Activated CD8-positive, alpha-beta T cell treated with anti-CD3 and anti-CD28 coated beads, Interleukin-2, amount 10 ng/mL, durations not matched to agents 7 days and 5 days (primary cell): ENCODE measurements at regions not wholly inside any gene's neighbourhood (a gene's known extent, or its start where the extent isn't known, plus 50 kb on each side); places are given as distances from the start of the nearest gene placed in this dataset.

Experiments used
- ATAC-seq: fragments of 150-1000 bp; cut with Tn5 transposase; one replicate; pipeline ENCODE4 v1.10.0; 2021; ENCODE audit warnings: moderate library complexity
- CTCF ChIA-PET: fragments of 350-600 bp; sonication (Branson Sonifier 250); formaldehyde crosslinking; loops from one replicate; lab custom pipeline; 2021; ENCODE audit warnings: antibody characterized with exemption; lab: Charles Lee
- POLR2A ChIA-PET: fragments of 350-600 bp; sonication (Branson Sonifier 250); formaldehyde crosslinking; loops from one replicate; lab custom pipeline; 2021; ENCODE audit warnings: antibody characterized with exemption; lab: Charles Lee
- DNase-seq: peaks from one replicate; pipeline ENCODE4 v3.0.0-alpha.2; 2020
- H3K27ac Mint-ChIP-seq: one replicate; pipeline ENCODE4 v1.8.0; 2021; ENCODE audit warnings: mild to moderate bottlenecking, mixed read lengths
- H3K27me3 Mint-ChIP-seq: one replicate; pipeline ENCODE4 v1.8.0; 2021; ENCODE audit warnings: low read depth, mixed read lengths
- H3K36me3 Mint-ChIP-seq: one replicate; pipeline ENCODE4 v1.8.0; 2021; ENCODE audit warnings: low read depth, mixed read lengths
- H3K4me1 Mint-ChIP-seq: one replicate; pipeline ENCODE4 v1.8.0; 2021; ENCODE audit warnings: low read depth, mixed read lengths
- H3K4me3 Mint-ChIP-seq: one replicate; pipeline ENCODE4 v1.8.0; 2021; ENCODE audit warnings: mild to moderate bottlenecking, mixed read lengths
- H3K9me3 Mint-ChIP-seq: one replicate; pipeline ENCODE4 v1.8.0; 2022; ENCODE audit warnings: mixed read lengths; ENCODE audit not compliant: insufficient read depth

GRCh38 chr14:22147716-22148115 lies 441.3 kb downstream of the DAD1 start:
- peak overlapping the region; percentile 60 for H3K27ac Mint-ChIP-seq
- CTCF ChIA-PET: interaction anchor here (0.8 to 2.6 kb wide), 5 partner anchors 11 to 422 kb away, joined by 3 to 11 read pairs (median 3); no protein-coding TSS in a partner anchor
- H3K4me3 Mint-ChIP-seq: peak overlapping the region; percentile 70
- peak; percentile 36 for ATAC-seq
- no peaks in the 10 kb centered on the region for H3K27me3 Mint-ChIP-seq
- POLR2A ChIA-PET: interaction anchor here (1.3 kb wide), 1 partner anchor 409 kb away, joined by 9 read pairs; no protein-coding TSS in a partner anchor
- H3K4me1 Mint-ChIP-seq: peaks cover 13% of the 10 kb centered on the region
- H3K36me3 Mint-ChIP-seq: no peaks in the 10 kb centered on the region
- H3K9me3 Mint-ChIP-seq: no peaks in the 10 kb centered on the region
- peak; percentile 22 for DNase-seq

- no peaks in the 10 kb centered on the region for H3K36me3 Mint-ChIP-seq
- H3K27ac Mint-ChIP-seq: no peak overlapping the region
- H3K4me3 Mint-ChIP-seq: no peak overlapping the region
- H3K27me3 Mint-ChIP-seq: peaks cover 9% of the 10 kb centered on the region
- no peaks in the 10 kb centered on the region for H3K9me3 Mint-ChIP-seq
- DNase-seq (no peak), ATAC-seq (no peak)
- ChIA-PET POLR2A (no interaction called here), CTCF (interaction anchor here (1.5 kb wide), 1 partner anchor 12 kb away, joined by 4 read pairs; no protein-coding TSS in a partner anchor)
- H3K4me1 Mint-ChIP-seq: peaks cover 3% of the 10 kb centered on the region
These were observed 445.7 kb downstream of the DAD1 start for GRCh38 chr14:22143363-22143762.

- ChIA-PET POLR2A (no interaction called here), CTCF (no interaction called here)
- Mint-ChIP-seq H3K4me3 (no peak overlapping the region), H3K27me3 (peaks cover 9% of the 10 kb centered on the region), H3K4me1 (no peaks in the 10 kb centered on the region), H3K36me3 (no peaks in the 10 kb centered on the region), H3K9me3 (no peaks in the 10 kb centered on the region), H3K27ac (no peak overlapping the region)
- DNase-seq: no peak
- ATAC-seq: no peak
These were observed 448.4 kb downstream of the DAD1 start for GRCh38 chr14:22140633-22141032.

GRCh38 chr14:22131749-22132476 lies 457.1 kb downstream of the DAD1 start:
- no peaks in the 10 kb centered on the region for H3K27me3 Mint-ChIP-seq
- no peaks in the 10 kb centered on the region for H3K9me3 Mint-ChIP-seq
- POLR2A ChIA-PET: interaction anchor here (0.5 kb wide), 1 partner anchor 409 kb away, joined by 3 read pairs; no protein-coding TSS in a partner anchor
- no peak overlapping the region for H3K27ac Mint-ChIP-seq
- DNase-seq (peak; percentile 46), ATAC-seq (no peak)
- peaks cover 3% of the 10 kb centered on the region for H3K36me3 Mint-ChIP-seq
- CTCF ChIA-PET: interaction anchor here (0.8 to 2.3 kb wide), 16 partner anchors 9 to 455 kb away, joined by 3 to 21 read pairs (median 4); no protein-coding TSS in a partner anchor
- no peak overlapping the region for H3K4me3 Mint-ChIP-seq
- H3K4me1 Mint-ChIP-seq: peaks cover 7% of the 10 kb centered on the region

- H3K27ac Mint-ChIP-seq: peak overlapping the region; percentile 89
- no peaks in the 10 kb centered on the region for H3K9me3 Mint-ChIP-seq
- peaks cover 17% of the 10 kb centered on the region for H3K4me1 Mint-ChIP-seq
- ChIA-PET POLR2A (interaction anchor here (1.0 to 1.7 kb wide), 2 partner anchors 414 to 446 kb away, joined by 3 to 6 read pairs; no protein-coding TSS in a partner anchor), CTCF (interaction anchor here (2.1 to 4.2 kb wide), 6 partner anchors 8 to 446 kb away, joined by 6 to 25 read pairs (median 13); no protein-coding TSS in a partner anchor)
- H3K27me3 Mint-ChIP-seq: peaks cover 3% of the 10 kb centered on the region
- peaks cover 2% of the 10 kb centered on the region for H3K36me3 Mint-ChIP-seq
- peak; percentile 63 for ATAC-seq
- H3K4me3 Mint-ChIP-seq: peak overlapping the region; percentile 79
- no peak for DNase-seq
These were observed 450.5 kb upstream of the OR4E1 start for GRCh38 chr14:22124073-22124613.

- CTCF ChIA-PET: interaction anchor here (0.7 to 4.2 kb wide), 20 partner anchors 9 to 536 kb away, joined by 3 to 25 read pairs (median 4); no protein-coding TSS in a partner anchor
- peak overlapping the region; percentile 79 for H3K4me3 Mint-ChIP-seq
- peak overlapping the region; percentile 84 for H3K27ac Mint-ChIP-seq
- DNase-seq: no peak
- POLR2A ChIA-PET: interaction anchor here (0.6 to 1.7 kb wide), 7 partner anchors 10 to 447 kb away, joined by 3 to 6 read pairs (median 3); no protein-coding TSS in a partner anchor
- H3K9me3 Mint-ChIP-seq: no peaks in the 10 kb centered on the region
- H3K27me3 Mint-ChIP-seq: peaks cover 5% of the 10 kb centered on the region
- peak; percentile 43 for ATAC-seq
- peaks cover 2% of the 10 kb centered on the region for H3K36me3 Mint-ChIP-seq
- peaks cover 17% of the 10 kb centered on the region for H3K4me1 Mint-ChIP-seq
These were observed 449.4 kb upstream of the OR4E1 start for GRCh38 chr14:22122829-22123560.

GRCh38 chr14:22122227-22122818 lies 448.7 kb upstream of the OR4E1 start:
- peak overlapping the region; percentile 84 for H3K27ac Mint-ChIP-seq
- H3K27me3 Mint-ChIP-seq: peaks cover 5% of the 10 kb centered on the region
- DNase-seq (peak; percentile 45), ATAC-seq (peak; percentile 50)
- H3K4me3 Mint-ChIP-seq: peak overlapping the region; percentile 79
- peaks cover 2% of the 10 kb centered on the region for H3K36me3 Mint-ChIP-seq
- CTCF ChIA-PET: interaction anchor here (0.9 to 4.2 kb wide), 18 partner anchors 9 to 531 kb away, joined by 3 to 25 read pairs (median 5); no protein-coding TSS in a partner anchor
- H3K4me1 Mint-ChIP-seq: peaks cover 17% of the 10 kb centered on the region
- POLR2A ChIA-PET: interaction anchor here (0.6 to 1.7 kb wide), 7 partner anchors 9 to 448 kb away, joined by 3 to 6 read pairs (median 3); no protein-coding TSS in a partner anchor
- no peaks in the 10 kb centered on the region for H3K9me3 Mint-ChIP-seq

- peak overlapping the region; percentile 58 for H3K27ac Mint-ChIP-seq
These were observed 445.4 kb upstream of the OR4E1 start for GRCh38 chr14:22118899-22119477.

GRCh38 chr14:22113401-22113800 lies 439.8 kb upstream of the OR4E1 start:
- H3K27me3 Mint-ChIP-seq: no peaks in the 10 kb centered on the region

More at GRCh38 chr14:22118899-22119477, 445.4 kb upstream of the OR4E1 start:
- POLR2A ChIA-PET: interaction anchor here (1.1 kb wide), 1 partner anchor 437 kb away, joined by 3 read pairs; no protein-coding TSS in a partner anchor
- ATAC-seq (no peak), DNase-seq (no peak)
- Mint-ChIP-seq H3K27me3 (peaks cover 5% of the 10 kb centered on the region), H3K4me3 (peak overlapping the region; percentile 19), H3K36me3 (no peaks in the 10 kb centered on the region), H3K9me3 (no peaks in the 10 kb centered on the region), H3K4me1 (peaks cover 24% of the 10 kb centered on the region)
- CTCF ChIA-PET: interaction anchor here (0.8 to 2.0 kb wide), 3 partner anchors 13 to 451 kb away, joined by 4 to 8 read pairs (median 5); no protein-coding TSS in a partner anchor

GRCh38 chr14:22112004-22112403 lies 438.4 kb upstream of the OR4E1 start:
- no peaks in the 10 kb centered on the region for H3K9me3 Mint-ChIP-seq
- ATAC-seq (no peak), DNase-seq (peak; percentile 61)
- POLR2A ChIA-PET: interaction anchor here (0.9 to 1.1 kb wide), 2 partner anchors 444 to 458 kb away, joined by 3 read pairs; no protein-coding TSS in a partner anchor
- H3K36me3 Mint-ChIP-seq: no peaks in the 10 kb centered on the region
- no peaks in the 10 kb centered on the region for H3K27me3 Mint-ChIP-seq
- CTCF ChIA-PET: interaction anchor here (0.6 to 3.6 kb wide), 16 partner anchors 9 to 458 kb away, joined by 3 to 22 read pairs (median 4); no protein-coding TSS in a partner anchor
- peak overlapping the region; percentile 68 for H3K4me3 Mint-ChIP-seq
- peak overlapping the region; percentile 81 for H3K27ac Mint-ChIP-seq
- H3K4me1 Mint-ChIP-seq: peaks cover 33% of the 10 kb centered on the region

More at GRCh38 chr14:22113401-22113800, 439.8 kb upstream of the OR4E1 start:
- ATAC-seq (no peak), DNase-seq (no peak)
- H3K27ac Mint-ChIP-seq: peak overlapping the region; percentile 82
- no peaks in the 10 kb centered on the region for H3K9me3 Mint-ChIP-seq
- no peaks in the 10 kb centered on the region for H3K36me3 Mint-ChIP-seq
- POLR2A ChIA-PET: interaction anchor here (0.6 to 1.6 kb wide), 4 partner anchors 9 to 442 kb away, joined by 4 to 6 read pairs (median 5); no protein-coding TSS in a partner anchor
- peaks cover 26% of the 10 kb centered on the region for H3K4me1 Mint-ChIP-seq
- peak overlapping the region; percentile 56 for H3K4me3 Mint-ChIP-seq
- CTCF ChIA-PET: interaction anchor here (1.0 to 3.6 kb wide), 7 partner anchors 8 to 457 kb away, joined by 3 to 22 read pairs (median 8); no protein-coding TSS in a partner anchor
